LNCAP (cell line): ENCODE measurements at regions not wholly inside any gene's neighbourhood (a gene's known extent, or its start where the extent isn't known, plus 50 kb on each side); places are given as distances from the start of the nearest gene placed in this dataset.

Experiments
- CTCF ChIP-seq: fragments of 450-650 bp; IDR thresholded peaks from 2 replicates; pipeline ENCODE4 v1.5.1; 2017; ENCODE audit warnings: mild to moderate bottlenecking

GRCh38 chr1:213829780-213830179, 158.0 kb upstream of the PROX1 start:
- no peak for TF ChIP-seq CTCF

GRCh38 chr1:213830371-213830770, 157.4 kb upstream of the PROX1 start:
- TF ChIP-seq CTCF, result no peak

- TF ChIP-seq CTCF, result no peak
Measured at GRCh38 chr1:213840575-213840974, 147.2 kb upstream of the PROX1 start.

GRCh38 chr1:213844632-213845031, 143.1 kb upstream of the PROX1 start:
- no peak for TF ChIP-seq CTCF

- no peak for TF ChIP-seq CTCF
Measured at GRCh38 chr1:213852107-213852506, 135.7 kb upstream of the PROX1 start.

- TF ChIP-seq CTCF, result no peak
Measured at GRCh38 chr1:213858581-213858980, 129.2 kb upstream of the PROX1 start.

GRCh38 chr1:213861841-213862240, 125.9 kb upstream of the PROX1 start:
- no peak for TF ChIP-seq CTCF

- TF ChIP-seq CTCF, result no peak
Measured at GRCh38 chr1:213864091-213864490, 123.7 kb upstream of the PROX1 start.
